Loucy (cell line): ENCODE measurements at regions not wholly inside any gene's neighbourhood (a gene's known extent, or its start where the extent isn't known, plus 50 kb on each side); places are given as distances from the start of the nearest gene placed in this dataset.

ENCODE experiments used
- EZH2phosphoT487 ChIP-seq: fragments of 200-600 bp; IDR thresholded peaks from 2 replicates; pipeline ENCODE4 v1.6.1; 2018; ENCODE audit warnings: antibody characterized with exemption, mild to moderate bottlenecking, moderate library complexity, borderline replicate concordance
- TF ChIP-seq, protein P1 (sequence below): fragments of 200-600 bp; sonication (generic); conservative IDR thresholded peaks from 2 replicates; pipeline ENCODE4 v1.5.1; 2014; ENCODE audit warnings: mild to moderate bottlenecking, antibody characterized with exemption, low read length

DNA sequence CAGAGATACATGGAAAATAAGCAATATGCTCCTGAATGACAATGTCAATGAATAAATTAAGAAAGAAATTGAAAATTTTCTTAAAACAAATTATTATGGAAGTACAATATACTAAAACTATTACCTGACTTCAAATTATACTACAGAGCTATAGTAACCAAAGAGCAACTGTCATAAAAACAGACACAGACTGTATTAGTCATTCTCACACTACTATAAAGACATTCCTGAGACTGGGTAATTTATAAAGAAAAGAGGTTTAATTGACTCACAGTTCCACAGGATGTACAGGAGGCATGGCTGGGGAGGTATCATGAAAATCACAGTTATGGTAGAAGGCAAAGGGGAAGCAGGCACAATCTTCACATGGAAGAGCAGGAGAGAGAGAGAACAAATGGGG, 60.0 kb upstream of the CYSLTR1 start:
- TF ChIP-seq, protein P1, sequence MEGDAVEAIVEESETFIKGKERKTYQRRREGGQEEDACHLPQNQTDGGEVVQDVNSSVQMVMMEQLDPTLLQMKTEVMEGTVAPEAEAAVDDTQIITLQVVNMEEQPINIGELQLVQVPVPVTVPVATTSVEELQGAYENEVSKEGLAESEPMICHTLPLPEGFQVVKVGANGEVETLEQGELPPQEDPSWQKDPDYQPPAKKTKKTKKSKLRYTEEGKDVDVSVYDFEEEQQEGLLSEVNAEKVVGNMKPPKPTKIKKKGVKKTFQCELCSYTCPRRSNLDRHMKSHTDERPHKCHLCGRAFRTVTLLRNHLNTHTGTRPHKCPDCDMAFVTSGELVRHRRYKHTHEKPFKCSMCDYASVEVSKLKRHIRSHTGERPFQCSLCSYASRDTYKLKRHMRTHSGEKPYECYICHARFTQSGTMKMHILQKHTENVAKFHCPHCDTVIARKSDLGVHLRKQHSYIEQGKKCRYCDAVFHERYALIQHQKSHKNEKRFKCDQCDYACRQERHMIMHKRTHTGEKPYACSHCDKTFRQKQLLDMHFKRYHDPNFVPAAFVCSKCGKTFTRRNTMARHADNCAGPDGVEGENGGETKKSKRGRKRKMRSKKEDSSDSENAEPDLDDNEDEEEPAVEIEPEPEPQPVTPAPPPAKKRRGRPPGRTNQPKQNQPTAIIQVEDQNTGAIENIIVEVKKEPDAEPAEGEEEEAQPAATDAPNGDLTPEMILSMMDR, result no peak
- no peak for TF ChIP-seq EZH2phosphoT487
